ENCODE measurements at regions not wholly inside any gene's neighbourhood (a gene's known extent, or its start where the extent isn't known, plus 50 kb on each side); places are given as distances from the start of the nearest gene placed in this dataset.

GRCh38 chr9:30172206-30172605 is 2212.2 kb upstream of the ACO1 start:
- Histone ChIP-seq H2BK12ac (ENCODE audit: low read length in 2 of 2) (no peak overlapping the region), H2BK5ac (ENCODE audit: low read depth, low read length, poor library complexity, severe bottlenecking) (no peak overlapping the region), H3K4me1 (ENCODE audit: control insufficient read depth, insufficient read depth, low read depth, low read length) (no peaks in the 10 kb centered on the region), H3K9ac (ENCODE audit: low read length) (no peak overlapping the region), H3K23ac (ENCODE audit: low read length in 2 of 2) (no peak overlapping the region), H3K36me3 (ENCODE audit: control insufficient read depth in 1 of 2, insufficient read depth in 2 of 2, low read depth in 1 of 2, low read length in 2 of 2) (no peaks in the 10 kb centered on the region), H3K14ac (ENCODE audit: low read length in 2 of 2) (no peak overlapping the region), H3K4ac (ENCODE audit: low read depth in 1 of 2, low read length in 2 of 2) (no peak overlapping the region), H3K18ac (ENCODE audit: low read depth in 1 of 2, low read length in 2 of 2) (no peak overlapping the region), H3K27ac (ENCODE audit: low read length, poor library complexity, severe bottlenecking) (peak overlapping the region; percentile 85), H2AK5ac (ENCODE audit: low read length, severe bottlenecking) (no peak overlapping the region), H2BK15ac (ENCODE audit: low read depth, poor library complexity, severe bottlenecking) (no peak overlapping the region), H2AFZ (ENCODE audit: low read depth, low read length) (no peak overlapping the region), H3K9me3 (ENCODE audit: control insufficient read depth, low read length) (peaks cover 23% of the 10 kb centered on the region), H3K4me2 (ENCODE audit: low read length, poor library complexity, severe bottlenecking) (no peak overlapping the region), H4K8ac (ENCODE audit: low read length) (no peak overlapping the region), H3K79me1 (replicated peaks; ENCODE audit: low read length, poor library complexity, severe bottlenecking) (no peaks in the 10 kb centered on the region), H2BK120ac (ENCODE audit: low read depth, low read length) (no peak overlapping the region), H3K4me3 (ENCODE audit: insufficient read depth in 1 of 2, low read depth in 1 of 2, low read length in 2 of 2) (no peak overlapping the region), H4K91ac (ENCODE audit: low read length) (no peak overlapping the region), H3K27me3 (ENCODE audit: control insufficient read depth in 1 of 2, insufficient read depth in 1 of 2, low read length in 2 of 2) (no peaks in the 10 kb centered on the region)
- no CpG with 5 or more reads among the region's 1 CpG for WGBS
- DNase-seq, result no peak

GRCh38 chr9:30178610-30179009 is 2205.8 kb upstream of the ACO1 start:
- Histone ChIP-seq H3K36me3 (ENCODE audit: control insufficient read depth in 1 of 2, insufficient read depth in 2 of 2, low read depth in 1 of 2, low read length in 2 of 2) (no peaks in the 10 kb centered on the region), H2BK120ac (ENCODE audit: low read depth, low read length) (no peak overlapping the region), H3K4me2 (ENCODE audit: low read length, poor library complexity, severe bottlenecking) (no peak overlapping the region), H3K4ac (ENCODE audit: low read depth in 1 of 2, low read length in 2 of 2) (no peak overlapping the region), H2BK15ac (ENCODE audit: low read depth, poor library complexity, severe bottlenecking) (no peak overlapping the region), H3K27ac (ENCODE audit: low read length, poor library complexity, severe bottlenecking) (no peak overlapping the region), H2BK5ac (ENCODE audit: low read depth, low read length, poor library complexity, severe bottlenecking) (no peak overlapping the region), H3K27me3 (ENCODE audit: control insufficient read depth in 1 of 2, insufficient read depth in 1 of 2, low read length in 2 of 2) (no peaks in the 10 kb centered on the region), H3K14ac (ENCODE audit: low read length in 2 of 2) (no peak overlapping the region), H3K9me3 (ENCODE audit: control insufficient read depth, low read length) (peaks cover 4% of the 10 kb centered on the region), H3K4me1 (ENCODE audit: control insufficient read depth, insufficient read depth, low read depth, low read length) (no peaks in the 10 kb centered on the region), H3K79me1 (replicated peaks; ENCODE audit: low read length, poor library complexity, severe bottlenecking) (no peaks in the 10 kb centered on the region), H2AFZ (ENCODE audit: low read depth, low read length) (no peak overlapping the region), H2AK5ac (ENCODE audit: low read length, severe bottlenecking) (no peak overlapping the region), H3K23ac (ENCODE audit: low read length in 2 of 2) (no peak overlapping the region), H3K9ac (ENCODE audit: low read length) (no peak overlapping the region), H3K18ac (ENCODE audit: low read depth in 1 of 2, low read length in 2 of 2) (no peak overlapping the region), H2BK12ac (ENCODE audit: low read length in 2 of 2) (no peak overlapping the region), H4K91ac (ENCODE audit: low read length) (no peak overlapping the region), H4K8ac (ENCODE audit: low read length) (no peak overlapping the region), H3K4me3 (ENCODE audit: insufficient read depth in 1 of 2, low read depth in 1 of 2, low read length in 2 of 2) (no peak overlapping the region)
- no peak for DNase-seq

GRCh38 chr9:30193421-30193820 is 2191.0 kb upstream of the ACO1 start:
- H2BK12ac ChIP-seq (ENCODE audit: low read length in 2 of 2), result no peak overlapping the region
- no peak overlapping the region for H3K9ac ChIP-seq (ENCODE audit: low read length)
- DNase-seq, result no peak

GRCh38 chr9:30196941-30197340 is 2187.5 kb upstream of the ACO1 start:
- H3K79me1 ChIP-seq (replicated peaks; ENCODE audit: low read length, poor library complexity, severe bottlenecking), result no peaks in the 10 kb centered on the region
- no peak overlapping the region for H2BK120ac ChIP-seq (ENCODE audit: low read depth, low read length)
- H3K23ac ChIP-seq (ENCODE audit: low read length in 2 of 2), result no peak overlapping the region
- H3K4me3 ChIP-seq (ENCODE audit: insufficient read depth in 1 of 2, low read depth in 1 of 2, low read length in 2 of 2), result no peak overlapping the region
- no peak overlapping the region for H3K4ac ChIP-seq (ENCODE audit: low read depth in 1 of 2, low read length in 2 of 2)
- H3K36me3 ChIP-seq (ENCODE audit: control insufficient read depth in 1 of 2, insufficient read depth in 2 of 2, low read depth in 1 of 2, low read length in 2 of 2), result no peaks in the 10 kb centered on the region
- no peak overlapping the region for H3K9ac ChIP-seq (ENCODE audit: low read length)
- H2AK5ac ChIP-seq (ENCODE audit: low read length, severe bottlenecking), result no peak overlapping the region
- H2BK12ac ChIP-seq (ENCODE audit: low read length in 2 of 2), result no peak overlapping the region
- no CpG with 5 or more reads among the region's 1 CpG for WGBS
- H3K4me2 ChIP-seq (ENCODE audit: low read length, poor library complexity, severe bottlenecking), result no peak overlapping the region
- H3K27me3 ChIP-seq (ENCODE audit: control insufficient read depth in 1 of 2, insufficient read depth in 1 of 2, low read length in 2 of 2), result no peaks in the 10 kb centered on the region
- H3K27ac ChIP-seq (ENCODE audit: low read length, poor library complexity, severe bottlenecking), result no peak overlapping the region
- H3K4me1 ChIP-seq (ENCODE audit: control insufficient read depth, insufficient read depth, low read depth, low read length), result no peaks in the 10 kb centered on the region
- H2BK15ac ChIP-seq (ENCODE audit: low read depth, poor library complexity, severe bottlenecking), result no peak overlapping the region
- H2AFZ ChIP-seq (ENCODE audit: low read depth, low read length), result no peak overlapping the region
- H4K8ac ChIP-seq (ENCODE audit: low read length), result no peak overlapping the region
- no peak overlapping the region for H3K14ac ChIP-seq (ENCODE audit: low read length in 2 of 2)
- no peak overlapping the region for H3K18ac ChIP-seq (ENCODE audit: low read depth in 1 of 2, low read length in 2 of 2)
- no peak overlapping the region for H2BK5ac ChIP-seq (ENCODE audit: low read depth, low read length, poor library complexity, severe bottlenecking)
- no peak overlapping the region for H4K91ac ChIP-seq (ENCODE audit: low read length)
- no peak for DNase-seq
- H3K9me3 ChIP-seq (ENCODE audit: control insufficient read depth, low read length), result no peaks in the 10 kb centered on the region

More at GRCh38 chr9:30193421-30193820, 2191.0 kb upstream of the ACO1 start:
- Histone ChIP-seq H3K4me3 (ENCODE audit: insufficient read depth in 1 of 2, low read depth in 1 of 2, low read length in 2 of 2) (no peak overlapping the region), H3K14ac (ENCODE audit: low read length in 2 of 2) (no peak overlapping the region), H2BK5ac (ENCODE audit: low read depth, low read length, poor library complexity, severe bottlenecking) (no peak overlapping the region), H2AFZ (ENCODE audit: low read depth, low read length) (no peak overlapping the region), H3K27ac (ENCODE audit: low read length, poor library complexity, severe bottlenecking) (no peak overlapping the region), H3K23ac (ENCODE audit: low read length in 2 of 2) (no peak overlapping the region), H2BK120ac (ENCODE audit: low read depth, low read length) (no peak overlapping the region), H4K8ac (ENCODE audit: low read length) (no peak overlapping the region), H3K4me2 (ENCODE audit: low read length, poor library complexity, severe bottlenecking) (no peak overlapping the region), H3K4me1 (ENCODE audit: control insufficient read depth, insufficient read depth, low read depth, low read length) (no peaks in the 10 kb centered on the region), H3K18ac (ENCODE audit: low read depth in 1 of 2, low read length in 2 of 2) (no peak overlapping the region), H3K4ac (ENCODE audit: low read depth in 1 of 2, low read length in 2 of 2) (no peak overlapping the region), H4K91ac (ENCODE audit: low read length) (no peak overlapping the region), H3K27me3 (ENCODE audit: control insufficient read depth in 1 of 2, insufficient read depth in 1 of 2, low read length in 2 of 2) (no peaks in the 10 kb centered on the region), H3K9me3 (ENCODE audit: control insufficient read depth, low read length) (peaks cover 8% of the 10 kb centered on the region), H2BK15ac (ENCODE audit: low read depth, poor library complexity, severe bottlenecking) (no peak overlapping the region), H3K79me1 (replicated peaks; ENCODE audit: low read length, poor library complexity, severe bottlenecking) (no peaks in the 10 kb centered on the region), H3K36me3 (ENCODE audit: control insufficient read depth in 1 of 2, insufficient read depth in 2 of 2, low read depth in 1 of 2, low read length in 2 of 2) (no peaks in the 10 kb centered on the region), H2AK5ac (ENCODE audit: low read length, severe bottlenecking) (no peak overlapping the region)
- 82% methylated on average over 3 of the region's 6 CpGs for WGBS
